ENCODE measurements at regions not wholly inside any gene's neighbourhood (a gene's known extent, or its start where the extent isn't known, plus 50 kb on each side); places are given as distances from the start of the nearest gene placed in this dataset.

DNA sequence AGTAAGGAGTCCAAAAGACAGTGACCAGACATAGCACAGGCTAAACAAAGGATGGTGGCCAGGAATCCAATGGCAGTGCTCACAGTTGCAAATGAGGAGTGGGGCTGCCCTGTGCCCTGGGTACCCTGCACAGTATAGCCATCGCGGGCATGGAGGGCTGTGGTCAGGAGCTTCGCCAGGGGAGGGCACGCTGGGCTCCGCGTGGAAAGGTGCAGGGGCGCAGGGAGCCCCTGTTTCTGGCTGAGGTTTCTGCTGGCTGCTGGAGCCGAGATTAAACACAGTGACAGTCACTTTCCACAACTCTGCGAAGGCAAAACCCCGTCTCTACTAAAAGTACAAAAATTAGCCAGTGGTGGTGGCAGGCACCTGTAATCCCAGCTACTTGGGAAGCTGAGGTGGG lies 194.7 kb downstream of the GALR1 start:
- H3K27me3 ChIP-seq (ENCODE audit: insufficient read depth, low read length) = no peaks in the 10 kb centered on the region
- no peaks in the 10 kb centered on the region for H3K4me1 ChIP-seq (ENCODE audit: control insufficient read depth, insufficient read depth, low read length, unreplicated experiment)
- no peak overlapping the region for H3K27ac ChIP-seq (ENCODE audit: low read depth, low read length)
- no peaks in the 10 kb centered on the region for H3K36me3 ChIP-seq (ENCODE audit: insufficient read depth, low read length)
- no peak overlapping the region for H3K4me3 ChIP-seq (ENCODE audit: low read depth, low read length)
- no peak overlapping the region for H2AFZ ChIP-seq (ENCODE audit: low read length, unreplicated experiment)
- H3K79me2 ChIP-seq (ENCODE audit: control insufficient read depth, insufficient read depth, low read length, unreplicated experiment) = no peaks in the 10 kb centered on the region

DNA sequence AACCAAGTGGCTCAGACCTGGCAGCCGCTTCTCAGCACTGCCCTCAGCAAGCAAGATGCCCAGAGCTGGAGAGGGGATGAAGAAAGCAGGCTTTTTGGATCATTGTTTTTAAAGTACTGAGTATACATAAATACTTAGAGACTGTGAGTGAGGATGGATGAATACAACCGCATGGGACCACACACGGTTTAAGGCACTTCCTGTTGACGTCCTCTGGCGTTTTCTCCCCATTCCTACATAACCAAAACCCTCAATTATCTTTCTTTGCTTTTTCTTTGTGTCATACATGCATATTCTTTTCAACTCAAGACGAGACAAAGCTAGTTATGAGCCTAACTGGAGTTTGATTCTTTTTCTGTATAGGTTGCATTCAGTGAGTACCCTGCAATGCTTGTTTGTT lies 198.4 kb downstream of the GALR1 start:
- Histone ChIP-seq H3K27ac (ENCODE audit: low read depth, low read length) (no peak overlapping the region), H3K4me3 (ENCODE audit: low read depth, low read length) (no peak overlapping the region), H3K36me3 (ENCODE audit: insufficient read depth, low read length) (no peaks in the 10 kb centered on the region), H3K27me3 (ENCODE audit: insufficient read depth, low read length) (no peaks in the 10 kb centered on the region), H3K4me1 (ENCODE audit: control insufficient read depth, insufficient read depth, low read length, unreplicated experiment) (no peaks in the 10 kb centered on the region), H3K79me2 (ENCODE audit: control insufficient read depth, insufficient read depth, low read length, unreplicated experiment) (no peaks in the 10 kb centered on the region), H2AFZ (ENCODE audit: low read length, unreplicated experiment) (no peak overlapping the region)

DNA sequence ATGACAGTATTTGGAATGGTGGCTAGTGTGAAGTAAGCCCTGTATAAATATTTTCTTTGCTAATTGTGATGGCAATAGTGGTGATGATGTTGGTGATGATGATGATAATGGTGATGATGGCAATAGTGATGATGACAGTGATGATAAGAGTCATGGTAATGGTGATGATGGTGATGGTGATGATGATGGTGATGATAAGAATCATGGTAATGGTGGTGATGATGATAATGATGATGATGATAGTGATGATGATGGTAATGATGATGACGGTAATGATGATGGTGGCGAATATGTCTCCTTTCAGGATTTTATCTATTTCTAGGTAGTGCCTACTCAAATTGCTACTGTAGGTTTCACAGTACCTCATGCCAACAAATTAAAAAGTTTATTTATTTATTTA lies 205.4 kb downstream of the GALR1 start:
- Histone ChIP-seq H3K27ac (ENCODE audit: low read depth, low read length) (no peak overlapping the region), H3K79me2 (ENCODE audit: control insufficient read depth, insufficient read depth, low read length, unreplicated experiment) (no peaks in the 10 kb centered on the region), H3K4me3 (ENCODE audit: low read depth, low read length) (no peak overlapping the region)

DNA sequence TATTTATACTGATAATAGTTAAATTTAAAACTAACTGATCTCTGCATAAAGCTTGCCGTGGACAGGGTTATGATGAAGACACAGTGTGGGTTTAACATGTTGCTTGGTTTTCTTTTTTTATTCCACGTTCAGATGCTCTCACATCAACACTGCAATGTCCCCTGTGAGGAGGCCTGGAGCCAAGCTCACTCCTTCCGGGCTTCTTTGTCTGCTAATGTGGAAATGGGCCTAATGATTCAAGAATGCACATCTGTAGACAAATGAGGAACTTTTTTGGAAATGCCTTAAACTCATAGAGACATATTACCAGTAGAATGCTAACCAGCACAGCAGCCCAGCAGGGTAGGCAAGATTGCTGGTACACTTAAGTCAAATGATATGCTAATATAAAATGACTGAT lies 208.0 kb downstream of the GALR1 start:
- Histone ChIP-seq H2AFZ (ENCODE audit: low read length, unreplicated experiment) (no peak overlapping the region), H3K36me3 (ENCODE audit: insufficient read depth, low read length) (no peaks in the 10 kb centered on the region), H3K27me3 (ENCODE audit: insufficient read depth, low read length) (no peaks in the 10 kb centered on the region), H3K27ac (ENCODE audit: low read depth, low read length) (no peak overlapping the region), H3K4me1 (ENCODE audit: control insufficient read depth, insufficient read depth, low read length, unreplicated experiment) (no peaks in the 10 kb centered on the region), H3K79me2 (ENCODE audit: control insufficient read depth, insufficient read depth, low read length, unreplicated experiment) (no peaks in the 10 kb centered on the region), H3K4me3 (ENCODE audit: low read depth, low read length) (no peak overlapping the region)

More for the DNA sequence above, 205.4 kb downstream of the GALR1 start:
- Histone ChIP-seq H3K36me3 (ENCODE audit: insufficient read depth, low read length) (no peaks in the 10 kb centered on the region), H2AFZ (ENCODE audit: low read length, unreplicated experiment) (no peak overlapping the region), H3K4me1 (ENCODE audit: control insufficient read depth, insufficient read depth, low read length, unreplicated experiment) (no peaks in the 10 kb centered on the region), H3K27me3 (ENCODE audit: insufficient read depth, low read length) (no peaks in the 10 kb centered on the region)

DNA sequence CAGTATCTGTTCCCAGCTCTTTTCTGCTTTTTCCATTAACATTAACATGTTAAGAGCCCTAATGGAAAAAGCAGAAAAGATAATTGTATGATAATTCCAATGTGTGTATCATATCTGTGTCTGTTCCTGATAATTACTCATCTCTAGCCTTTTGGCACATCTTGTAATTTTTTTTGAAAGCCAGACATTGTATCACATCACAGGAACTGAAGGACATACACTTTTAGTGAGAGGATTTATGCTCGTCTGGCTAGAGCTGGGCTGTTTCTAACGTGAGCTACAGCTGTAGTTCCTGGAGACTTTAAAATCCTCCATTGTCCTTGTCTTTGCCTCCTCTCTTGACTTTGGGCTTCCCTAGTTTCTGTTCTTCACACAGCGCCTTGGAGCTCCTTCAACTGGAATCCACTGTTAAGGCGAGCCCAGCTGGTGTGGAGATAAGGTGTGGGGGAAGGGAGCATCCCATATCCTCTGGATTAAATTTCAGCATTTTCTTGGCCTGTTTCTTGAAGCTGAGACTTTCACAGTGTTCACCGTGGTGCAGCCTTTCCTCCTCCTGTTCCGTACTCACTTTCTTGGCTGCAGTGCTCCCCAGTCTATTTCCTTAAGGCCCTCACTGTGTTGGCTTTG lies 211.5 kb downstream of the GALR1 start:
- no peaks in the 10 kb centered on the region for H3K36me3 ChIP-seq (ENCODE audit: insufficient read depth, low read length)
- no peaks in the 10 kb centered on the region for H3K27me3 ChIP-seq (ENCODE audit: insufficient read depth, low read length)
- H3K4me3 ChIP-seq (ENCODE audit: low read depth, low read length) = no peak overlapping the region
- H3K4me1 ChIP-seq (ENCODE audit: control insufficient read depth, insufficient read depth, low read length, unreplicated experiment) = no peaks in the 10 kb centered on the region
- no peak overlapping the region for H2AFZ ChIP-seq (ENCODE audit: low read length, unreplicated experiment)
- H3K79me2 ChIP-seq (ENCODE audit: control insufficient read depth, insufficient read depth, low read length, unreplicated experiment) = no peaks in the 10 kb centered on the region
- H3K27ac ChIP-seq (ENCODE audit: low read depth, low read length) = no peak overlapping the region

DNA sequence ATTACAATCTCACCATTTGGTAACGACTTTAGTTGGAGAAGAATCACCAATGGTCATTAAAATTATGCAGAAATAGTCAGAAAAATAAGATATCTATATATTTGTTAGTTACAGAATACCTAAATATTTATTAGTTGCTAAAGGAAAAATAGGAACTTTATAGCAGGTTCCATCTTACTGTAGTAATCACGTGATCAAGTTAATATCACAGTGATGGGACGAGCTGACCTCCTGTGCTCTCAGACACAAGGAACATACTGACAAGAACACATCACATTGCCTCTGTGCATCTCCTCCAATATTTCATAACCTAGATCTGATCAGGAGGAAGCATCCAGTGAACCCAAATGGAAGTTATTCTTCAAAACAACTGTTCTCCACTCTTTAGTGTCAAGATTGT lies 215.3 kb downstream of the GALR1 start:
- no peak overlapping the region for H3K27ac ChIP-seq (ENCODE audit: low read depth, low read length)
- H2AFZ ChIP-seq (ENCODE audit: low read length, unreplicated experiment) = no peak overlapping the region
- H3K4me3 ChIP-seq (ENCODE audit: low read depth, low read length) = no peak overlapping the region
- no peaks in the 10 kb centered on the region for H3K36me3 ChIP-seq (ENCODE audit: insufficient read depth, low read length)
- H3K79me2 ChIP-seq (ENCODE audit: control insufficient read depth, insufficient read depth, low read length, unreplicated experiment) = no peaks in the 10 kb centered on the region
- H3K27me3 ChIP-seq (ENCODE audit: insufficient read depth, low read length) = no peaks in the 10 kb centered on the region
- H3K4me1 ChIP-seq (ENCODE audit: control insufficient read depth, insufficient read depth, low read length, unreplicated experiment) = no peaks in the 10 kb centered on the region

DNA sequence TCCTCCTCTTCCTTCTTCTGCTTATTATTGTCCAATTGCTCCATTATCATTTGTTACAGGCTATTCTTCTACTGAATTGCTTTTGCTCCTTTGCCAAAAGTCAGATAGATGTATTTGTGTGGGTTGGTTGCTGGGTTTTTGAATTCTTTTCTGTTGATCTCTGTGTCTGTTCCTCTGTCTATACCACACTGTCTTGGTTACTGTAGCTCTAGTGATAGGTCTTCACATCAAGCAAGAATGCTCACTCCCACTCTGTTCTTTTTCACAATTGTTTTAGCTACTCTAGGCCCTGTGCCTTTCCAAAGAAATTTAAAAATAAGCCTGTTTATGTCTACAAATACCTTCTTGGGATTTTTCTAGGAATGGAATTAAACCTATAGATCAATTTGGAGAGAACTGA lies 217.2 kb downstream of the GALR1 start:
- H3K4me1 ChIP-seq (ENCODE audit: control insufficient read depth, insufficient read depth, low read length, unreplicated experiment) = no peaks in the 10 kb centered on the region
- no peaks in the 10 kb centered on the region for H3K27me3 ChIP-seq (ENCODE audit: insufficient read depth, low read length)
- no peak overlapping the region for H3K27ac ChIP-seq (ENCODE audit: low read depth, low read length)
- H3K79me2 ChIP-seq (ENCODE audit: control insufficient read depth, insufficient read depth, low read length, unreplicated experiment) = no peaks in the 10 kb centered on the region
- H3K36me3 ChIP-seq (ENCODE audit: insufficient read depth, low read length) = no peaks in the 10 kb centered on the region
- H3K4me3 ChIP-seq (ENCODE audit: low read depth, low read length) = no peak overlapping the region
- no peak overlapping the region for H2AFZ ChIP-seq (ENCODE audit: low read length, unreplicated experiment)

DNA sequence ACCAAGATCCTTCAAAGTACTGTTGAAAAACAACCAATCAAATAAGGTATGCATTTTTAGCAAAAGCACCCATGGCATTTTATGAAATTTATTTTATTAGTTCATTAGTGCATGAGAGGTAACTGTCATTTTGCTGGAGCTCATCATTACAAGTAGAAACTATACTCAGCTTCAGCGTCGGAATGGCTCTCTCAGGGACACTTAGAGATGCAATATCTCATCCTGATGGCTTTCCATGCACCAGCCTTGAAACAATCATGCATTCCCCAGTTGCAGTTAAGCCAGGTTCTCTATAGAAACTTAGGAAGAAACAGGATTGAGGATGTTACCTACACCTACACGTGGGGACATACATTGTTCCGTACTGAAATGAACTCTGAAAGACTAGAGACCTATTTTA lies 219.5 kb downstream of the GALR1 start:
- Histone ChIP-seq H3K4me1 (ENCODE audit: control insufficient read depth, insufficient read depth, low read length, unreplicated experiment) (no peaks in the 10 kb centered on the region), H3K27ac (ENCODE audit: low read depth, low read length) (no peak overlapping the region), H3K79me2 (ENCODE audit: control insufficient read depth, insufficient read depth, low read length, unreplicated experiment) (no peaks in the 10 kb centered on the region), H2AFZ (ENCODE audit: low read length, unreplicated experiment) (no peak overlapping the region), H3K4me3 (ENCODE audit: low read depth, low read length) (no peak overlapping the region), H3K36me3 (ENCODE audit: insufficient read depth, low read length) (no peaks in the 10 kb centered on the region), H3K27me3 (ENCODE audit: insufficient read depth, low read length) (no peaks in the 10 kb centered on the region)

DNA sequence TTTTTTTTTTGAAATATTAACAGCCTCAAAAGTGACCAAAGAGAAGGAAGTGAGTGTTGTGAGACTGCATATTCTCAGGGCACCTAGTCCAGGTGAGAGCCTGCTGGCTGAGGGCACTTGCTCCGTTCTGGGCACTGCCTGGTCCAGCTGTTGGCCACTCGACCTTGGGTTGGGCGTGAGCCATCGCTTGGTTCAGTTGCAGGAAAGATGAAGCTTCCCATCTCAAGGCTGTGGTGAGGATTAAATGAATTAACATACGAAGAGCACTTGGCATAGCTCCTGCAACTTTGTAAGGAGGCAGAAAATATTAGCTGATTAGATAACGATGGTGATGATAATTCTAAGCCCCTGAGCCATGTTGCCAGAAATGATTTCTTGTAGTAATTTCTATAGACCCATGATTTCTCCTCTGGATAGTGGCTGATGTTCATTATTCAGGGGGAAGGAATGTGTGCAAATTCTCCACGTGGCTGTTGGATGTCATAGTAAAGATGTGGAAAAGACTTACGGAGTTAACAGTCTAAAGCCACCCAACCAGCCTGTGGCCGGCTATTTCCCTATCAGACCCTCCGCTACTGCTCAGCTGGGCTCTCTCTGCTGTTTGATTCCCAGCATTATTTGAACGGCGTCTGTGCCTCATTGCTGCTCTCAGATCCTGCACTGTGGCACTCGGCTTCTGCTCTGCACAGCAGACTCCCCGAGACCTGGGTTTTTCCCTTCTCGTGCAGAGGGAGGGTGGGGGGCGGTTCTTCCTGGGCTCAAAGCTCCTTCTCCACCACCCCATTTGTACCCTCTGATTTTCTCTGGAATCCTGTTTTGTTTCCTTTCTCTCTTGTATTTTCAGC lies 221.1 kb downstream of the GALR1 start:
- H3K4me1 ChIP-seq (ENCODE audit: control insufficient read depth, insufficient read depth, low read length, unreplicated experiment) = no peaks in the 10 kb centered on the region
- no peaks in the 10 kb centered on the region for H3K79me2 ChIP-seq (ENCODE audit: control insufficient read depth, insufficient read depth, low read length, unreplicated experiment)
- no peak overlapping the region for H2AFZ ChIP-seq (ENCODE audit: low read length, unreplicated experiment)
- no peak overlapping the region for H3K4me3 ChIP-seq (ENCODE audit: low read depth, low read length)
- H3K27ac ChIP-seq (ENCODE audit: low read depth, low read length) = no peak overlapping the region
- no peaks in the 10 kb centered on the region for H3K27me3 ChIP-seq (ENCODE audit: insufficient read depth, low read length)
- no peaks in the 10 kb centered on the region for H3K36me3 ChIP-seq (ENCODE audit: insufficient read depth, low read length)

DNA sequence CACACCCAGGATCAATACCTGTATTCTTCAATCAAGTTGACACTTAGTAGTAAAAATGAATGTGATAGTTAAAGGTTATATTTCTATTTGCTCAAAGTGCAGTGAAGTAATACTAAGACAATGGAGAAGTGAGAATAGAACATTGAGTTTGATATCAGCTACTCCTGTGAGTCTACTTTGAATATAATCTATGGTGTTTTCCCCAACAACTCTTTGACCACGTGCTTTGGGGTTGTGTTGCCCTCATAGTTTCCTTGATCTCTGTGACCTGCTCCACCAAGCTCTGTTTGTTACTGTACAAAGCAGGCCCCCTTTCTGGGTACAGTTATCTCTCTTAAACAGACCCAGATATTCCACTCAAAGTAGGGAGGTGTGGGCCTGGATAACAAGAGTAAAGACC lies 222.9 kb downstream of the GALR1 start:
- no peak overlapping the region for H3K27ac ChIP-seq (ENCODE audit: low read depth, low read length)
- H3K27me3 ChIP-seq (ENCODE audit: insufficient read depth, low read length) = no peaks in the 10 kb centered on the region
- no peak overlapping the region for H3K4me3 ChIP-seq (ENCODE audit: low read depth, low read length)
- no peaks in the 10 kb centered on the region for H3K36me3 ChIP-seq (ENCODE audit: insufficient read depth, low read length)
- H2AFZ ChIP-seq (ENCODE audit: low read length, unreplicated experiment) = no peak overlapping the region
- H3K4me1 ChIP-seq (ENCODE audit: control insufficient read depth, insufficient read depth, low read length, unreplicated experiment) = no peaks in the 10 kb centered on the region
- H3K79me2 ChIP-seq (ENCODE audit: control insufficient read depth, insufficient read depth, low read length, unreplicated experiment) = no peaks in the 10 kb centered on the region
